DOHH2 (cell line): ENCODE measurements at regions not wholly inside any gene's neighbourhood (a gene's known extent, or its start where the extent isn't known, plus 50 kb on each side); places are given as distances from the start of the nearest gene placed in this dataset.

ENCODE experiments used
- H3F3A ChIP-seq: fragments of 200-600 bp; sonication (generic), shearing (Covaris generic); 2 replicates; pipeline ENCODE4 v1.6.0; 2016; ENCODE audit warnings: antibody characterized with exemption, mild to moderate bottlenecking; ENCODE audit not compliant: control insufficient read depth, insufficient read depth
- H3K27ac ChIP-seq: fragments of 200-600 bp; sonication (generic); 2 replicates; pipeline ENCODE4 v1.5.1; 2014; ENCODE audit warnings: low read depth, mild to moderate bottlenecking, low read length, moderate library complexity
- H3K27me3 ChIP-seq: fragments of 200-600 bp; sonication (generic); 2 replicates; pipeline ENCODE4 v1.6.1; 2014; ENCODE audit warnings: mild to moderate bottlenecking, low read length, mixed read lengths; ENCODE audit not compliant: control insufficient read depth
- H3K36me3 ChIP-seq: fragments of 200-600 bp; sonication (generic); 2 replicates; pipeline ENCODE4 v1.6.1; 2014; ENCODE audit warnings: mild to moderate bottlenecking, low read length, moderate library complexity, mixed read lengths; ENCODE audit not compliant: control insufficient read depth
- H3K4me1 ChIP-seq: fragments of 200-600 bp; sonication (generic); 2 replicates; pipeline ENCODE4 v1.6.1; 2014; ENCODE audit warnings: mild to moderate bottlenecking, low read length, mixed read lengths; ENCODE audit not compliant: control insufficient read depth
- H3K4me2 ChIP-seq: fragments of 200-600 bp; sonication (generic); 2 replicates; pipeline ENCODE4 v1.6.0; 2014; ENCODE audit warnings: mild to moderate bottlenecking, low read length, moderate library complexity
- H3K4me3 ChIP-seq: fragments of 200-600 bp; sonication (generic); 2 replicates; pipeline ENCODE4 v1.5.1; 2014; ENCODE audit warnings: mild to moderate bottlenecking, low read length, mixed read lengths
- H3K79me2 ChIP-seq: fragments of 200-600 bp; sonication (generic); 2 replicates; pipeline ENCODE4 v1.6.1; 2014; ENCODE audit warnings: mild to moderate bottlenecking, low read length, mixed read lengths; ENCODE audit not compliant: control insufficient read depth
- H3K9me2 ChIP-seq: fragments of 200-600 bp; sonication (generic); replicated peaks from 2 replicates; pipeline ENCODE4 v1.6.1; 2014; ENCODE audit warnings: mild to moderate bottlenecking, low read length, mixed read lengths; ENCODE audit not compliant: control insufficient read depth
- H3K9me3 ChIP-seq: fragments of 200-600 bp; sonication (generic); 2 replicates; pipeline ENCODE4 v1.6.1; 2014; ENCODE audit warnings: antibody characterized with exemption, low read length, mixed read lengths; ENCODE audit not compliant: control insufficient read depth, insufficient read depth
- H4K20me1 ChIP-seq: fragments of 200-600 bp; sonication (generic); 2 replicates; pipeline ENCODE4 v1.6.0; 2014; ENCODE audit warnings: low read depth, mild to moderate bottlenecking, antibody characterized with exemption, low read length, moderate library complexity; ENCODE audit not compliant: control insufficient read depth, insufficient read depth
- EZH2phosphoT487 ChIP-seq: fragments of 200-600 bp; sonication (generic); IDR thresholded peaks from 2 replicates; pipeline ENCODE4 v1.6.1; 2017; ENCODE audit warnings: borderline replicate concordance, mild to moderate bottlenecking, antibody characterized with exemption, low read length, moderate library complexity, mixed read lengths
- TF ChIP-seq, protein P1 (sequence below): fragments of 200-600 bp; sonication (generic); IDR thresholded peaks from one replicate; pipeline ENCODE4 v1.5.1; 2014; ENCODE audit warnings: antibody characterized with exemption, mild to moderate bottlenecking, low read depth, low read length; ENCODE audit not compliant: poor library complexity, severe bottlenecking

DNA sequence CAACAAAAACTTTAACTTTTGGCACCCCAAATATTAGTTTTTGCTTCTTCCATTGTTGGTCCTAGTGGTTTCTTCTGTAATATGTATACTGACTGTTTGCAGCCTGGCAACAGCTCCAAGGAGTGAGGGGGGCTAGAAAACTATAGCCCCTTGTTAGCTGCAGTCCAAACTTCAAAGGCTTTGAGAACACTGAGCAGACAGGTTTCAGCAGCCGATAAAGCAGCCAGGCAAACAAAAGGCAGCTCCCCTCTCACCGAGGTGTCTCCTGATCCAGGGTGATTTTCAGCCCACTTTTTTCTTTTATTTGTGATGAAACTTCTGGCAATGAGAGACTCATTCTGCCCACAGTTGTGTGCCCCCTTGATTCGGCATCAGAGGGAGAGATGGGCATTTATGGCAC, 80.7 kb downstream of the OLIG3 start:
- TF ChIP-seq EZH2phosphoT487, result no peak
- TF ChIP-seq, protein P1, sequence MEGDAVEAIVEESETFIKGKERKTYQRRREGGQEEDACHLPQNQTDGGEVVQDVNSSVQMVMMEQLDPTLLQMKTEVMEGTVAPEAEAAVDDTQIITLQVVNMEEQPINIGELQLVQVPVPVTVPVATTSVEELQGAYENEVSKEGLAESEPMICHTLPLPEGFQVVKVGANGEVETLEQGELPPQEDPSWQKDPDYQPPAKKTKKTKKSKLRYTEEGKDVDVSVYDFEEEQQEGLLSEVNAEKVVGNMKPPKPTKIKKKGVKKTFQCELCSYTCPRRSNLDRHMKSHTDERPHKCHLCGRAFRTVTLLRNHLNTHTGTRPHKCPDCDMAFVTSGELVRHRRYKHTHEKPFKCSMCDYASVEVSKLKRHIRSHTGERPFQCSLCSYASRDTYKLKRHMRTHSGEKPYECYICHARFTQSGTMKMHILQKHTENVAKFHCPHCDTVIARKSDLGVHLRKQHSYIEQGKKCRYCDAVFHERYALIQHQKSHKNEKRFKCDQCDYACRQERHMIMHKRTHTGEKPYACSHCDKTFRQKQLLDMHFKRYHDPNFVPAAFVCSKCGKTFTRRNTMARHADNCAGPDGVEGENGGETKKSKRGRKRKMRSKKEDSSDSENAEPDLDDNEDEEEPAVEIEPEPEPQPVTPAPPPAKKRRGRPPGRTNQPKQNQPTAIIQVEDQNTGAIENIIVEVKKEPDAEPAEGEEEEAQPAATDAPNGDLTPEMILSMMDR, result no peak
- no peak overlapping the region for H3K4me2 ChIP-seq

DNA sequence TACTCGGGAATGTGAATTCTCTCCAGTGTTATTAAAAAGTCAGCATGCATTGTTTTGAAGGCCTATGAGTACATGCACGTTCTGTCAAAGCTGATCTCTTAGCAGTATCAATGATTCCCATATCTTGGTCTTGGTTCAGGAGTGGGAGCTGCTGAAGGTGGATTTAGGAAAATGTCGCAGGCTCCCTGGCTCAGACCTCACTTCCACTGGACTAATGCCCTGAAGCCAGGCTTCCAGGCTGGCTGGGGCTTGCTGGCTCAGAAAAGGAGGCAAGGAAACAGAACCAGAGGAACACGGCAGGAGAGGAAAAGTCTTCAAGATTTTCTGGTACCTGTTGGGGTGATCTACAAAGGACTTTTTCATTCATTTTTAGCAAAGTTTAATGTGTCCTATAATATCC, 81.6 kb downstream of the OLIG3 start:
- Histone ChIP-seq H3K9me3 (peaks cover 8% of the 10 kb centered on the region; the same call in 1 of the 2 replicates), H3K36me3 (no peaks in the 10 kb centered on the region), H3K4me1 (peaks cover 22% of the 10 kb centered on the region), H3K4me3 (no peak overlapping the region), H3K27ac (no peak overlapping the region), H3K27me3 (peaks cover 5% of the 10 kb centered on the region), H3K9me2 (no peaks in the 10 kb centered on the region), H3K4me2 (no peak overlapping the region), H3K79me2 (no peaks in the 10 kb centered on the region), H3F3A (no peaks in the 10 kb centered on the region), H4K20me1 (no peaks in the 10 kb centered on the region)
- TF ChIP-seq, protein P1, result no peak
- TF ChIP-seq EZH2phosphoT487, result no peak

More for the DNA sequence above, 80.7 kb downstream of the OLIG3 start:
- Histone ChIP-seq H4K20me1 (no peaks in the 10 kb centered on the region), H3K9me2 (no peaks in the 10 kb centered on the region), H3K4me1 (peaks cover 22% of the 10 kb centered on the region), H3K36me3 (no peaks in the 10 kb centered on the region), H3K27ac (no peak overlapping the region), H3F3A (no peaks in the 10 kb centered on the region), H3K9me3 (peaks cover 4% of the 10 kb centered on the region; the same call in 1 of the 2 replicates), H3K79me2 (no peaks in the 10 kb centered on the region), H3K4me3 (no peak overlapping the region), H3K27me3 (peaks cover 5% of the 10 kb centered on the region)

DNA sequence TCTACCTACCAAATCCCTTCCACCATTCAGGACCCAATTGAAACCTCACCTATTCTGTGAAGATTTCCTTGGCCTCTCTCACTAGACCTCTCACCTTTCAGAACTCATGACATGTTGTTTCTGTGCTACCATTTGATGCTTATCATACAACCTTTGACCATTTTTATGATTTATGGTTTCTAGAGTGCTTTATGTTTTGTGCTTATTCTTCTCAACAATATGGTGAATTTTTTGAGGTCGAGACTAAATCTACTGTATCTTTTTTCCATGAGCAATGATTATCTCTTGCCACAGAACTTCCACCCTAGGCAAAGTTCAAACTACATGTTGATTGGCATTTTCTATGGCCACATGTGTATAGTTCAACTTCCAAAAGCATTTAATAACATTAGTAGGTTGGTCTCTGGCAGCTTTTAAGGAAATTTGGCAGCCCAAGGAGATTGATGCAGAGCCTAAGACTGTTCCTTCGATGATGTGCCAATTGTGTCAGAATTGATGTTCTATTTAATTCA, 84.9 kb downstream of the OLIG3 start:
- Histone ChIP-seq H3K9me2 (no peaks in the 10 kb centered on the region), H3K4me3 (no peak overlapping the region), H3K27ac (no peak overlapping the region), H3K9me3 (peaks cover 20% of the 10 kb centered on the region; the same call in 1 of the 2 replicates), H3F3A (peaks cover 10% of the 10 kb centered on the region), H3K79me2 (no peaks in the 10 kb centered on the region), H3K27me3 (no peaks in the 10 kb centered on the region), H3K36me3 (no peaks in the 10 kb centered on the region), H4K20me1 (no peaks in the 10 kb centered on the region), H3K4me2 (no peak overlapping the region), H3K4me1 (peaks cover 27% of the 10 kb centered on the region)
- TF ChIP-seq, protein P1, result no peak
- TF ChIP-seq EZH2phosphoT487, result no peak
